ENCODE measurements at regions not wholly inside any gene's neighbourhood (a gene's known extent, or its start where the extent isn't known, plus 50 kb on each side); places are given as distances from the start of the nearest gene placed in this dataset.

- TF ChIP-seq ELK1 (IDR thresholded peaks at IDR 0.05; ENCODE audit: low read depth, low read length): no peak
Measured at GRCh38 chr4:158038718-158039117, 134.1 kb downstream of the GASK1B start (continued).

GRCh38 chr4:158036998-158037397 lies 135.8 kb downstream of the GASK1B start:
- WGBS (ENCODE audit: insufficient coverage, insufficient replicate concordance, low lambda C conversion rate, missing lambda C conversion rate): 0% methylated on average over 1 of the region's 1 CpG
- Histone ChIP-seq H3K36me3 (ENCODE audit: control insufficient read depth in 2 of 2, insufficient read depth in 2 of 2, low read length in 1 of 2) (no peaks in the 10 kb centered on the region), H3K9me3 (replicated peaks; ENCODE audit: control insufficient read depth, insufficient read depth, low read length) (no peaks in the 10 kb centered on the region), H4K20me1 (ENCODE audit: control insufficient read depth, insufficient read depth) (no peaks in the 10 kb centered on the region), H3K79me2 (ENCODE audit: control insufficient read depth, insufficient read depth, low read length) (no peaks in the 10 kb centered on the region), H3K4me3 (no peak overlapping the region), H3K27ac (ENCODE audit: control insufficient read depth, insufficient read depth) (no peak overlapping the region), H3K4me2 (ENCODE audit: control insufficient read depth, insufficient read depth) (no peak overlapping the region), H3K27me3 (replicated peaks in 1 of 2; ENCODE audit: control insufficient read depth in 2 of 2, insufficient read depth in 2 of 2, low read length in 1 of 2) (no peaks in the 10 kb centered on the region), H3K9ac (ENCODE audit: control insufficient read depth, insufficient read depth, low read length) (no peak overlapping the region), H2AFZ (ENCODE audit: control insufficient read depth, low read depth, low read length) (no peak overlapping the region), H3K4me1 (ENCODE audit: control insufficient read depth, insufficient read depth, low read length) (no peaks in the 10 kb centered on the region)
- ChIA-PET CTCF (no interaction called here), RAD21 (ENCODE audit: unreplicated experiment) (no interaction called here), POLR2A (no interaction called here), SMC1A (ENCODE audit: uncharacterized antibody, unreplicated experiment) (no interaction called here)
- BruUV-seq (replicated peaks): no TSS peak
- no peak for DNase-seq (ENCODE audit: low read depth, low spot score)
- intact Hi-C loops (cut with micrococcal nuclease; ENCODE audit: unreplicated experiment) (no loop called here), in situ Hi-C loops (cut with MboI) (no loop called here)
- FAIRE-seq: no peak
- ATAC-seq: no peak
- TF ChIP-seq STAT3 (IDR thresholded peaks at IDR 0.05; ENCODE audit: low read depth, low read length) (no peak), CHD1 (IDR thresholded peaks at IDR 0.05; ENCODE audit: low read depth, low read length) (no peak), EED (IDR thresholded peaks at IDR 0.05; ENCODE audit: low read depth) (no peak), HDAC2 (IDR thresholded peaks at IDR 0.05) (no peak), ZZZ3 (IDR thresholded peaks at IDR 0.05; ENCODE audit: control insufficient read depth, insufficient read length, low read depth) (no peak), ETV6 (conservative IDR thresholded peaks at IDR 0.05 in 1 of 2, IDR thresholded peaks at IDR 0.05 in 1 of 2; ENCODE audit: borderline replicate concordance in 1 of 2, low read depth in 1 of 2) (no peak), RAD21 (IDR thresholded peaks at IDR 0.05; ENCODE audit: insufficient read depth, low read depth, low read length) (no peak), MEF2B (IDR thresholded peaks at IDR 0.05; ENCODE audit: partially characterized antibody, poor library complexity, severe bottlenecking) (no peak), CHD2 (IDR thresholded peaks at IDR 0.05; ENCODE audit: borderline replicate concordance, low read depth, low read length) (no peak), PAX8 (IDR thresholded peaks at IDR 0.05) (no peak), ATF2 (IDR thresholded peaks at IDR 0.05; ENCODE audit: low read length) (no peak), REST (IDR thresholded peaks at IDR 0.05; ENCODE audit: low read depth, low read length) (no peak), CREB1 (IDR thresholded peaks at IDR 0.05; ENCODE audit: low read depth) (no peak), BRCA1 (IDR thresholded peaks at IDR 0.05; ENCODE audit: low read depth, low read length) (no peak), SMAD1 (IDR thresholded peaks at IDR 0.05; ENCODE audit: low read depth, partially characterized antibody) (no peak), ZBED1 (IDR thresholded peaks at IDR 0.05; ENCODE audit: borderline replicate concordance) (no peak)
